ENCODE measurements at regions not wholly inside any gene's neighbourhood (a gene's known extent, or its start where the extent isn't known, plus 50 kb on each side); places are given as distances from the start of the nearest gene placed in this dataset.
"Not testable (repeated sequence)": the region's sequence is repeated elsewhere in the genome, so short reads cannot be mapped to it uniquely, and the experiment has no call there.

DNA sequence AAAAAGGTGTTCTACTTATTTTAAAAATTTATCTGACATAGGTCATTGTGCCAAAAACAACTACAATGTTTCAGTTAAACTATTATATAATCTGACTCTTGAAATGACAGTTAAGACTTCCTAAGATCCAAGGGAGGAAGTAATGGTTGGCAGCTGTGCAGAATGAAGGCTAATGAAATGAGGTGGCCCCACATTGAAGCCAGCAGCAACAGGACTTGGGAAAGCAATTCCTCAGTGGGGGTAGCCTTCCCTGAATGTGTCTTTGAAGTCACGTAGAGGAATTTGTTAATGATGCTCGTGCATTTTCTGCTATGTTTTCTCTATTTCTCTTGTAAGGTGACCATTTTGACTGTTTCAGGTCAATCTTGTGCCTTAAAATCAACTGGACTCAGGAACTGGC is 162.4 kb upstream of the DAAM1 start:
- CTCF ChIA-PET: no interaction called here
- ATAC-seq (ENCODE audit: low read depth): no peak
- intact Hi-C loops (cut with micrococcal nuclease): loop anchor here (10.0 kb wide), 1 partner anchor 521 kb away; no protein-coding TSS in a partner anchor

DNA sequence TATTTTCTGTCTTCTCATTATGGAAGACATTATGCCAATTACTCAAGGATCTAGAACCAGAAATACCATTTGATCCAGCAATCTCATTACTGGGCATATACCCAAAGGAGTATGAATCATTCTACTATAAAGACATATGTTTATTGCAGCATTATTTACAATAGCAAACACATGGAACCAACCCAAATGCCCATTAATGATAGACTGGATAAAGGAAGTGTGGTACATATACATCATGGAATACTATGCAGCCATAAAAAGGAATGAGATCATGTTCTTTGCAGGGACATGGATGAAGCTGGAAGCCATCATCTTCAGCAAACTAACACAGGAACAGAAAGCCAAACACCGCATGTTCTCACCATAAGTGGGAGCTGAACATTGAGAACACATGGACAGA is 161.8 kb upstream of the DAAM1 start:
- H3K9ac ChIP-seq (ENCODE audit: low read length); H3K9me3 ChIP-seq (ENCODE audit: control extremely low read depth in 1 of 3, control insufficient read depth in 2 of 3, insufficient read depth in 1 of 3, low read length in 2 of 3); POLR2A ChIA-PET; H3K27ac Mint-ChIP-seq; H2AFZ ChIP-seq (ENCODE audit: insufficient read depth, low read depth, low read length, poor library complexity, severe bottlenecking); ATAC-seq (ENCODE audit: low read depth); H3K27me3 ChIP-seq (replicated peaks in 1 of 4; ENCODE audit: control extremely low read depth in 1 of 4, control insufficient read depth in 3 of 4, insufficient read depth in 4 of 4, low read length in 3 of 4); H3K4me3 Mint-ChIP-seq; H3K36me3 ChIP-seq (replicated peaks in 1 of 2; ENCODE audit: control extremely low read depth in 1 of 2, control insufficient read depth in 1 of 2, extremely low read depth in 1 of 2, insufficient read depth in 2 of 2, low read length in 1 of 2); DNase-seq; H3K4me1 ChIP-seq (ENCODE audit: control insufficient read depth in 2 of 2, insufficient read depth in 2 of 2, low read length in 2 of 2); H3K9me3 Mint-ChIP-seq (ENCODE audit: insufficient read depth); CTCF ChIA-PET; H3K79me2 ChIP-seq (ENCODE audit: control insufficient read depth, insufficient read depth, low read length); H3K4me1 Mint-ChIP-seq; H3K4me2 ChIP-seq (replicated peaks; ENCODE audit: low read depth, low read length, poor library complexity, severe bottlenecking); H4K20me1 ChIP-seq (ENCODE audit: control insufficient read depth, insufficient read depth, low read length, poor library complexity, severe bottlenecking); H3K27ac ChIP-seq (ENCODE audit: low read length in 2 of 2); H3K4me3 ChIP-seq (ENCODE audit: control extremely low read depth in 1 of 5, extremely low read depth in 1 of 5, insufficient read depth in 1 of 5, low read depth in 2 of 5, low read length in 4 of 5): not testable (repeated sequence)
- peaks cover 24% of the 10 kb centered on the region for H3K27me3 Mint-ChIP-seq
- intact Hi-C loops (cut with micrococcal nuclease): loop anchor here (10.0 kb wide), 1 partner anchor 522 kb away; no protein-coding TSS in a partner anchor
- 100% methylated on average over 1 of the region's 1 CpG for WGBS (ENCODE audit: insufficient coverage)

More for the DNA sequence above, 162.4 kb upstream of the DAAM1 start:
- Histone ChIP-seq H3K27me3 (replicated peaks in 1 of 4; ENCODE audit: control extremely low read depth in 1 of 4, control insufficient read depth in 3 of 4, insufficient read depth in 4 of 4, low read length in 3 of 4) (no peaks in the 10 kb centered on the region), H3K9ac (ENCODE audit: low read length) (no peak overlapping the region), H2AFZ (ENCODE audit: insufficient read depth, low read depth, low read length, poor library complexity, severe bottlenecking) (no peak overlapping the region), H3K4me1 (ENCODE audit: control insufficient read depth in 2 of 2, insufficient read depth in 2 of 2, low read length in 2 of 2) (no peaks in the 10 kb centered on the region), H3K9me3 (ENCODE audit: control extremely low read depth in 1 of 3, control insufficient read depth in 2 of 3, insufficient read depth in 1 of 3, low read length in 2 of 3) (no peaks in the 10 kb centered on the region), H4K20me1 (ENCODE audit: control insufficient read depth, insufficient read depth, low read length, poor library complexity, severe bottlenecking) (no peaks in the 10 kb centered on the region), H3K79me2 (ENCODE audit: control insufficient read depth, insufficient read depth, low read length) (no peaks in the 10 kb centered on the region), H3K4me2 (replicated peaks; ENCODE audit: low read depth, low read length, poor library complexity, severe bottlenecking) (no peak overlapping the region), H3K4me3 (ENCODE audit: control extremely low read depth in 1 of 5, extremely low read depth in 1 of 5, insufficient read depth in 1 of 5, low read depth in 2 of 5, low read length in 4 of 5) (no peak overlapping the region), H3K27ac (ENCODE audit: low read length in 2 of 2) (no peak overlapping the region), H3K36me3 (replicated peaks in 1 of 2; ENCODE audit: control extremely low read depth in 1 of 2, control insufficient read depth in 1 of 2, extremely low read depth in 1 of 2, insufficient read depth in 2 of 2, low read length in 1 of 2) (no peaks in the 10 kb centered on the region)
- Mint-ChIP-seq H3K27ac (no peak overlapping the region), H3K4me1 (peaks cover 4% of the 10 kb centered on the region), H3K4me3 (no peak overlapping the region), H3K9me3 (ENCODE audit: insufficient read depth) (peaks cover 2% of the 10 kb centered on the region), H3K27me3 (peaks cover 24% of the 10 kb centered on the region)
- POLR2A ChIA-PET: no interaction called here
- TF ChIP-seq, protein P1, sequence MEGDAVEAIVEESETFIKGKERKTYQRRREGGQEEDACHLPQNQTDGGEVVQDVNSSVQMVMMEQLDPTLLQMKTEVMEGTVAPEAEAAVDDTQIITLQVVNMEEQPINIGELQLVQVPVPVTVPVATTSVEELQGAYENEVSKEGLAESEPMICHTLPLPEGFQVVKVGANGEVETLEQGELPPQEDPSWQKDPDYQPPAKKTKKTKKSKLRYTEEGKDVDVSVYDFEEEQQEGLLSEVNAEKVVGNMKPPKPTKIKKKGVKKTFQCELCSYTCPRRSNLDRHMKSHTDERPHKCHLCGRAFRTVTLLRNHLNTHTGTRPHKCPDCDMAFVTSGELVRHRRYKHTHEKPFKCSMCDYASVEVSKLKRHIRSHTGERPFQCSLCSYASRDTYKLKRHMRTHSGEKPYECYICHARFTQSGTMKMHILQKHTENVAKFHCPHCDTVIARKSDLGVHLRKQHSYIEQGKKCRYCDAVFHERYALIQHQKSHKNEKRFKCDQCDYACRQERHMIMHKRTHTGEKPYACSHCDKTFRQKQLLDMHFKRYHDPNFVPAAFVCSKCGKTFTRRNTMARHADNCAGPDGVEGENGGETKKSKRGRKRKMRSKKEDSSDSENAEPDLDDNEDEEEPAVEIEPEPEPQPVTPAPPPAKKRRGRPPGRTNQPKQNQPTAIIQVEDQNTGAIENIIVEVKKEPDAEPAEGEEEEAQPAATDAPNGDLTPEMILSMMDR (IDR thresholded peaks at IDR 0.05): no peak
- no peak for TF ChIP-seq EZH2 (IDR thresholded peaks at IDR 0.05; ENCODE audit: borderline replicate concordance, insufficient read depth, low read depth, low read length, poor library complexity, severe bottlenecking)
- 100% methylated on average over 2 of the region's 2 CpGs for WGBS (ENCODE audit: insufficient coverage)
- DNase-seq: no peak

Data from B cell (primary cell).